Kidney (tissue), 13 donors: ENCODE measurements at regions not wholly inside any gene's neighbourhood (a gene's known extent, or its start where the extent isn't known, plus 50 kb on each side); places are given as distances from the start of the nearest gene placed in this dataset.

Source experiments
- DNase-seq, 5 donors: peaks; one replicate each; pipeline ENCODE4 v3.0.0-alpha.2; 2013 to 2020
- FAIRE-seq: peaks from 2 replicates; lab custom pipeline; 2012; peaks lifted over from hg19 to GRCh38; lab: Jason Lieb, UNC
- H3K27ac ChIP-seq, 2 donors: one replicate each; pipeline ENCODE4 v1.7.0; 2013; ENCODE audit warnings: low read depth in 2 of 2, low read length in 2 of 2, inconsistent platforms in 1 of 2
- H3K27me3 ChIP-seq: one replicate; pipeline ENCODE4 v1.7.1; 2013; ENCODE audit warnings: low read length, inconsistent platforms; ENCODE audit not compliant: control insufficient read depth, insufficient read depth
- H3K36me3 ChIP-seq, 3 donors: one replicate each; pipeline versions ENCODE4 v1.7.0 to v1.7.1; 2013; ENCODE audit warnings: low read length in 3 of 3, control low read depth in 1 of 3, inconsistent platforms in 1 of 3; ENCODE audit not compliant: insufficient read depth in 3 of 3, control insufficient read depth in 2 of 3
- H3K4me1 ChIP-seq, 3 donors: one replicate each; pipeline versions ENCODE4 v1.7.0 to v1.7.1; 2013; ENCODE audit warnings: low read length in 3 of 3, inconsistent platforms in 1 of 3, low read depth in 1 of 3; ENCODE audit not compliant: control insufficient read depth in 2 of 3, insufficient read depth in 2 of 3
- H3K4me3 ChIP-seq, 3 donors: one replicate each; pipeline versions ENCODE4 v1.7.0 to v1.8.1; 2013; ENCODE audit warnings: low read length in 3 of 3, control low read depth in 1 of 3, inconsistent platforms in 1 of 3
- H3K9ac ChIP-seq, 3 donors: one replicate each; pipeline versions ENCODE4 v1.7.0 to v1.7.1; 2013; ENCODE audit warnings: low read length in 3 of 3, control low read depth in 1 of 3, inconsistent platforms in 1 of 3
- H3K9me3 ChIP-seq, 3 donors: one replicate each; pipeline versions ENCODE4 v1.7.0 to v1.7.1; 2013; ENCODE audit warnings: low read length in 3 of 3, control low read depth in 1 of 3, inconsistent platforms in 1 of 3; ENCODE audit not compliant: control insufficient read depth in 2 of 3, insufficient read depth in 1 of 3
- intact Hi-C: fragments of 100-400 bp; cut with DNase I; formaldehyde crosslinking; loops from one replicate; pipeline ENCODE4 v1.11.1; 2022
- TF ChIP-seq, protein P1 (sequence below): IDR thresholded peaks from 3 replicates; pipeline ENCODE4 v1.5.1; 2012; ENCODE audit warnings: mild to moderate bottlenecking, moderate library complexity, borderline replicate concordance; ENCODE audit not compliant: insufficient read depth; ENCODE audit errors: extremely low read depth
- donor health status: control.
- donor health status: control.
- donor health status: control.
- donor health status: control.
- donor health status: control.
- donor health status: DM: yes; HTN: yes; CAD: no.
- donor health status: Normal renal cell carcinoma (clear cell type).

DNA sequence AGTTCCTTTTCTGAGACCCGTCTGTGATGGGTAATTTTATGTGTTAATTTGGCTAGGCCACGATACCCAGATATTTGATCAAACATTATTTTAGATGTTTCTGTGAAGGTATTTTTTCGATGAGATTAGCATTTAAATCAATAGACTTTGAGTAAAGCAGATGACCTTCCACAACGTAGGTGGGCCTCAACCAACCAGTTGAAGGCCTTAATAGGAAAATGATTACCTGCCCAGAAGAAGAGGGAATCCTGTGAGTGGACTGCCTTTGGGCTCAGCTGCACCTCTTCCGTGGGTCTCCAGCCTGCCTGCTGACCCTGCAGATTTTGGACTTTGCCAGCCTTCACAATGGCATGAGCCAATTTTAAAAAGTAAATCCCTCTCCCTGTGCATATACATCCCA lies 61.6 kb upstream of the WSB1 start:
- intact Hi-C loops: no loop called here
- Histone ChIP-seq H3K27me3 (no peaks in the 10 kb centered on the region), H3K27ac (no peak overlapping the region), H3K9ac (no peak overlapping the region), H3K4me3 (no peak overlapping the region), H3K36me3 (no peaks in the 10 kb centered on the region), H3K9me3 (no peaks in the 10 kb centered on the region), H3K4me1 (no peaks in the 10 kb centered on the region)
- DNase-seq (no peak), FAIRE-seq (no peak)
- TF ChIP-seq, protein P1, sequence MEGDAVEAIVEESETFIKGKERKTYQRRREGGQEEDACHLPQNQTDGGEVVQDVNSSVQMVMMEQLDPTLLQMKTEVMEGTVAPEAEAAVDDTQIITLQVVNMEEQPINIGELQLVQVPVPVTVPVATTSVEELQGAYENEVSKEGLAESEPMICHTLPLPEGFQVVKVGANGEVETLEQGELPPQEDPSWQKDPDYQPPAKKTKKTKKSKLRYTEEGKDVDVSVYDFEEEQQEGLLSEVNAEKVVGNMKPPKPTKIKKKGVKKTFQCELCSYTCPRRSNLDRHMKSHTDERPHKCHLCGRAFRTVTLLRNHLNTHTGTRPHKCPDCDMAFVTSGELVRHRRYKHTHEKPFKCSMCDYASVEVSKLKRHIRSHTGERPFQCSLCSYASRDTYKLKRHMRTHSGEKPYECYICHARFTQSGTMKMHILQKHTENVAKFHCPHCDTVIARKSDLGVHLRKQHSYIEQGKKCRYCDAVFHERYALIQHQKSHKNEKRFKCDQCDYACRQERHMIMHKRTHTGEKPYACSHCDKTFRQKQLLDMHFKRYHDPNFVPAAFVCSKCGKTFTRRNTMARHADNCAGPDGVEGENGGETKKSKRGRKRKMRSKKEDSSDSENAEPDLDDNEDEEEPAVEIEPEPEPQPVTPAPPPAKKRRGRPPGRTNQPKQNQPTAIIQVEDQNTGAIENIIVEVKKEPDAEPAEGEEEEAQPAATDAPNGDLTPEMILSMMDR: no peak

- Histone ChIP-seq H3K4me3 (no peak overlapping the region), H3K4me1 (no peaks in the 10 kb centered on the region), H3K9me3 (no peaks in the 10 kb centered on the region), H3K27me3 (no peaks in the 10 kb centered on the region), H3K27ac (no peak overlapping the region), H3K36me3 (no peaks in the 10 kb centered on the region), H3K9ac (no peak overlapping the region)
- intact Hi-C loops: no loop called here
- FAIRE-seq (no peak), DNase-seq (no peak)
- TF ChIP-seq, protein P1: no peak
These were observed 60.9 kb upstream of the WSB1 start for GRCh38 chr17:27233059-27233458.

- no peak for FAIRE-seq
- no peak overlapping the region for H3K4me3 ChIP-seq
- no peak for DNase-seq
- TF ChIP-seq, protein P1: no peak
- intact Hi-C loops: no loop called here
- H3K9ac ChIP-seq: no peak overlapping the region
- no peaks in the 10 kb centered on the region for H3K27me3 ChIP-seq
- no peaks in the 10 kb centered on the region for H3K36me3 ChIP-seq
- no peaks in the 10 kb centered on the region for H3K9me3 ChIP-seq
- no peaks in the 10 kb centered on the region for H3K4me1 ChIP-seq
- no peak overlapping the region for H3K27ac ChIP-seq
These were observed 60.1 kb upstream of the WSB1 start for GRCh38 chr17:27233776-27234175.

- no peaks in the 10 kb centered on the region for H3K9me3 ChIP-seq
- TF ChIP-seq, protein P1: peak; percentile 90
- H3K27ac ChIP-seq: no peak overlapping the region
- no peaks in the 10 kb centered on the region for H3K27me3 ChIP-seq
- no peaks in the 10 kb centered on the region for H3K36me3 ChIP-seq
- FAIRE-seq (peak; percentile 85), DNase-seq (peak in 4 of 5 donors; percentile 66 to 87 (median 78))
- intact Hi-C loops: no loop called here
- no peak overlapping the region for H3K4me3 ChIP-seq
- H3K9ac ChIP-seq: peak overlapping the region in 1 of 3 donors; percentile 2
- no peaks in the 10 kb centered on the region for H3K4me1 ChIP-seq
These were observed 57.1 kb upstream of the WSB1 start for GRCh38 chr17:27236717-27237315.
